ENCODE measurements at regions not wholly inside any gene's neighbourhood (a gene's known extent, or its start where the extent isn't known, plus 50 kb on each side); places are given as distances from the start of the nearest gene placed in this dataset.

- H3K4me3 ChIP-seq, result no peak overlapping the region
- no peak overlapping the region for H2AFZ ChIP-seq (ENCODE audit: control insufficient read depth, low read depth, low read length)
- RAD21 ChIA-PET (ENCODE audit: unreplicated experiment), result no interaction called here
- no peaks in the 10 kb centered on the region for H3K9me3 ChIP-seq (replicated peaks; ENCODE audit: control insufficient read depth, insufficient read depth, low read length)
- H3K4me1 ChIP-seq (ENCODE audit: control insufficient read depth, insufficient read depth, low read length), result no peaks in the 10 kb centered on the region
- SMC1A ChIA-PET (ENCODE audit: uncharacterized antibody, unreplicated experiment), result no interaction called here
- no peaks in the 10 kb centered on the region for H3K79me2 ChIP-seq (ENCODE audit: control insufficient read depth, insufficient read depth, low read length)
- no peaks in the 10 kb centered on the region for H4K20me1 ChIP-seq (ENCODE audit: control insufficient read depth, insufficient read depth)
- FAIRE-seq (no peak), DNase-seq (ENCODE audit: low read depth, low spot score) (no peak), ATAC-seq (no peak)
- intact Hi-C loops (cut with micrococcal nuclease; ENCODE audit: unreplicated experiment) (no loop called here), in situ Hi-C loops (cut with MboI) (no loop called here)
- H3K4me2 ChIP-seq (ENCODE audit: control insufficient read depth, insufficient read depth), result no peak overlapping the region
- POLR2A ChIA-PET, result no interaction called here
- H3K36me3 ChIP-seq (ENCODE audit: control insufficient read depth in 2 of 2, insufficient read depth in 2 of 2, low read length in 1 of 2), result no peaks in the 10 kb centered on the region
- H3K9ac ChIP-seq (ENCODE audit: control insufficient read depth, insufficient read depth, low read length), result no peak overlapping the region
- TF ChIP-seq TAF1 (IDR thresholded peaks at IDR 0.05; ENCODE audit: borderline replicate concordance, low read depth, low read length), result no peak
- no peak for TF ChIP-seq LARP7 (IDR thresholded peaks at IDR 0.05)
- TF ChIP-seq GATAD2B (conservative IDR thresholded peaks at IDR 0.05; ENCODE audit: low read depth), result no peak
- TF ChIP-seq MTA3 (IDR thresholded peaks at IDR 0.05; ENCODE audit: borderline replicate concordance, low read length), result no peak
- no peak for TF ChIP-seq MYB (IDR thresholded peaks at IDR 0.05; ENCODE audit: borderline replicate concordance, low read depth, low read length)
- TF ChIP-seq MAX (IDR thresholded peaks at IDR 0.05; ENCODE audit: low read depth, low read length), result no peak
- TF ChIP-seq FOS (IDR thresholded peaks at IDR 0.05; ENCODE audit: borderline replicate concordance, extremely low read depth, insufficient read length), result no peak
- TF ChIP-seq SPI1 (IDR thresholded peaks at IDR 0.05; ENCODE audit: borderline replicate concordance, insufficient read depth, low read depth, low read length), result no peak
- no peak for TF ChIP-seq ZNF217 (IDR thresholded peaks at IDR 0.05)
- TF ChIP-seq CBX3 (IDR thresholded peaks at IDR 0.05; ENCODE audit: borderline replicate concordance, low read depth), result no peak
- no peak for TF ChIP-seq PML (IDR thresholded peaks at IDR 0.05; ENCODE audit: low read length)
- no peak for TF ChIP-seq POU2F2 (IDR thresholded peaks at IDR 0.05; ENCODE audit: borderline replicate concordance, low read depth, low read length)
- TF ChIP-seq ATF3 (IDR thresholded peaks at IDR 0.05; ENCODE audit: borderline replicate concordance, extremely low read depth, low read depth, low read length), result no peak
- no peak for TF ChIP-seq BCLAF1 (IDR thresholded peaks at IDR 0.05)
- TF ChIP-seq ZNF24 (IDR thresholded peaks at IDR 0.05), result no peak
- H3K27ac ChIP-seq (ENCODE audit: control insufficient read depth, insufficient read depth), result no peak overlapping the region
- CTCF ChIA-PET, result no interaction called here
- no TSS peak for BruUV-seq (replicated peaks)
- H3K27me3 ChIP-seq (replicated peaks in 1 of 2; ENCODE audit: control insufficient read depth in 2 of 2, insufficient read depth in 2 of 2, low read length in 1 of 2), result no peaks in the 10 kb centered on the region
- 44% methylated on average over 2 of the region's 2 CpGs for WGBS (ENCODE audit: insufficient coverage, insufficient replicate concordance, low lambda C conversion rate, missing lambda C conversion rate)
Measured at GRCh38 chr18:30254331-30254730, 788.2 kb downstream of the DSC3 start.
